DOHH2 (cell line): ENCODE measurements at regions not wholly inside any gene's neighbourhood (a gene's known extent, or its start where the extent isn't known, plus 50 kb on each side); places are given as distances from the start of the nearest gene placed in this dataset.

Experiments
- H3F3A ChIP-seq: fragments of 200-600 bp; sonication (generic), shearing (Covaris generic); 2 replicates; pipeline ENCODE4 v1.6.0; 2016; ENCODE audit warnings: antibody characterized with exemption, mild to moderate bottlenecking; ENCODE audit not compliant: control insufficient read depth, insufficient read depth
- H3K27ac ChIP-seq: fragments of 200-600 bp; sonication (generic); 2 replicates; pipeline ENCODE4 v1.5.1; 2014; ENCODE audit warnings: low read depth, mild to moderate bottlenecking, low read length, moderate library complexity
- H3K27me3 ChIP-seq: fragments of 200-600 bp; sonication (generic); 2 replicates; pipeline ENCODE4 v1.6.1; 2014; ENCODE audit warnings: mild to moderate bottlenecking, low read length, mixed read lengths; ENCODE audit not compliant: control insufficient read depth
- H3K36me3 ChIP-seq: fragments of 200-600 bp; sonication (generic); 2 replicates; pipeline ENCODE4 v1.6.1; 2014; ENCODE audit warnings: mild to moderate bottlenecking, low read length, moderate library complexity, mixed read lengths; ENCODE audit not compliant: control insufficient read depth
- H3K4me1 ChIP-seq: fragments of 200-600 bp; sonication (generic); 2 replicates; pipeline ENCODE4 v1.6.1; 2014; ENCODE audit warnings: mild to moderate bottlenecking, low read length, mixed read lengths; ENCODE audit not compliant: control insufficient read depth
- H3K4me2 ChIP-seq: fragments of 200-600 bp; sonication (generic); 2 replicates; pipeline ENCODE4 v1.6.0; 2014; ENCODE audit warnings: mild to moderate bottlenecking, low read length, moderate library complexity
- H3K4me3 ChIP-seq: fragments of 200-600 bp; sonication (generic); 2 replicates; pipeline ENCODE4 v1.5.1; 2014; ENCODE audit warnings: mild to moderate bottlenecking, low read length, mixed read lengths
- H3K79me2 ChIP-seq: fragments of 200-600 bp; sonication (generic); 2 replicates; pipeline ENCODE4 v1.6.1; 2014; ENCODE audit warnings: mild to moderate bottlenecking, low read length, mixed read lengths; ENCODE audit not compliant: control insufficient read depth
- H3K9me2 ChIP-seq: fragments of 200-600 bp; sonication (generic); replicated peaks from 2 replicates; pipeline ENCODE4 v1.6.1; 2014; ENCODE audit warnings: mild to moderate bottlenecking, low read length, mixed read lengths; ENCODE audit not compliant: control insufficient read depth
- H3K9me3 ChIP-seq: fragments of 200-600 bp; sonication (generic); 2 replicates; pipeline ENCODE4 v1.6.1; 2014; ENCODE audit warnings: antibody characterized with exemption, low read length, mixed read lengths; ENCODE audit not compliant: control insufficient read depth, insufficient read depth
- H4K20me1 ChIP-seq: fragments of 200-600 bp; sonication (generic); 2 replicates; pipeline ENCODE4 v1.6.0; 2014; ENCODE audit warnings: low read depth, mild to moderate bottlenecking, antibody characterized with exemption, low read length, moderate library complexity; ENCODE audit not compliant: control insufficient read depth, insufficient read depth
- CTCF ChIP-seq: fragments of 200-600 bp; sonication (generic); IDR thresholded peaks from one replicate; pipeline ENCODE4 v1.5.1; 2014; ENCODE audit warnings: antibody characterized with exemption, mild to moderate bottlenecking, low read depth, low read length; ENCODE audit not compliant: poor library complexity, severe bottlenecking
- EZH2phosphoT487 ChIP-seq: fragments of 200-600 bp; sonication (generic); IDR thresholded peaks from 2 replicates; pipeline ENCODE4 v1.6.1; 2017; ENCODE audit warnings: borderline replicate concordance, mild to moderate bottlenecking, antibody characterized with exemption, low read length, moderate library complexity, mixed read lengths

GRCh38 chr6:34610819-34611477, 54.8 kb upstream of the SPDEF start:
- H3K36me3 ChIP-seq, result peaks cover 30% of the 10 kb centered on the region
- peaks cover 45% of the 10 kb centered on the region for H3K79me2 ChIP-seq
- H3K4me2 ChIP-seq, result no peak overlapping the region
- H3K27me3 ChIP-seq, result no peaks in the 10 kb centered on the region
- TF ChIP-seq EZH2phosphoT487 (no peak), CTCF (no peak)
- peaks cover 18% of the 10 kb centered on the region for H4K20me1 ChIP-seq
- no peak overlapping the region for H3K4me3 ChIP-seq
- H3K9me2 ChIP-seq, result no peaks in the 10 kb centered on the region
- H3K4me1 ChIP-seq, result 0 out of 2 replicates have a peak, but pooled peaks cover 6% of the 10 kb centered on the region
- peaks cover 10% of the 10 kb centered on the region for H3F3A ChIP-seq
- H3K9me3 ChIP-seq, result no peaks in the 10 kb centered on the region
- no peak overlapping the region for H3K27ac ChIP-seq

GRCh38 chr6:34608321-34609091, 52.4 kb upstream of the SPDEF start:
- Histone ChIP-seq H3K4me1 (0 out of 2 replicates have a peak, but pooled peaks cover 6% of the 10 kb centered on the region), H3K4me2 (no peak overlapping the region), H3K36me3 (peaks cover 48% of the 10 kb centered on the region), H3K27me3 (no peaks in the 10 kb centered on the region), H3K4me3 (no peak overlapping the region), H3F3A (peaks cover 10% of the 10 kb centered on the region), H3K9me3 (no peaks in the 10 kb centered on the region), H4K20me1 (peaks cover 16% of the 10 kb centered on the region), H3K79me2 (peaks cover 58% of the 10 kb centered on the region), H3K9me2 (no peaks in the 10 kb centered on the region), H3K27ac (no peak overlapping the region)
- TF ChIP-seq CTCF (no peak), EZH2phosphoT487 (no peak)

- peaks cover 10% of the 10 kb centered on the region for H3F3A ChIP-seq
- H3K4me2 ChIP-seq, result no peak overlapping the region
- peaks cover 55% of the 10 kb centered on the region for H3K36me3 ChIP-seq
- H3K79me2 ChIP-seq, result peaks cover 66% of the 10 kb centered on the region
- H3K9me3 ChIP-seq, result no peaks in the 10 kb centered on the region
- no peak overlapping the region for H3K27ac ChIP-seq
- no peak overlapping the region for H3K4me3 ChIP-seq
- H3K27me3 ChIP-seq, result no peaks in the 10 kb centered on the region
- TF ChIP-seq CTCF (no peak), EZH2phosphoT487 (no peak)
- no peaks in the 10 kb centered on the region for H3K9me2 ChIP-seq
- H3K4me1 ChIP-seq, result 0 out of 2 replicates have a peak, but pooled peaks cover 6% of the 10 kb centered on the region
- peaks cover 16% of the 10 kb centered on the region for H4K20me1 ChIP-seq
Measured at GRCh38 chr6:34606477-34607265, 50.5 kb upstream of the SPDEF start.
